GM19043 (cell line): ENCODE measurements at regions not wholly inside any gene's neighbourhood (a gene's known extent, or its start where the extent isn't known, plus 50 kb on each side); places are given as distances from the start of the nearest gene placed in this dataset.
"Not testable (repeated sequence)": the region's sequence is repeated elsewhere in the genome, so short reads cannot be mapped to it uniquely, and the experiment has no call there.

Experiments used
- ATAC-seq: cut with Tn5 transposase; IDR thresholded peaks from one replicate; pipeline ENCODE4 v1.9.1; 2021; ENCODE audit warnings: low read depth; ENCODE audit not compliant: unreplicated experiment

- no peak for ATAC-seq
These were observed 84.3 kb upstream of the TAB2 start for GRCh38 chr6:149233056-149233715.

GRCh38 chr6:149234051-149234962 lies 83.2 kb upstream of the TAB2 start:
- ATAC-seq = no peak

GRCh38 chr6:149235130-149235561 lies 82.4 kb upstream of the TAB2 start:
- ATAC-seq = peak; percentile 88

GRCh38 chr6:149236589-149236988 lies 80.9 kb upstream of the TAB2 start:
- ATAC-seq = no peak

GRCh38 chr6:149237464-149237863 lies 80.0 kb upstream of the TAB2 start:
- ATAC-seq = no peak

GRCh38 chr6:149239573-149240209 lies 77.8 kb upstream of the TAB2 start:
- no peak for ATAC-seq

GRCh38 chr6:149242883-149243282 lies 74.6 kb upstream of the TAB2 start:
- no peak for ATAC-seq

GRCh38 chr6:149244105-149244504 lies 73.4 kb upstream of the TAB2 start:
- no peak for ATAC-seq

- ATAC-seq = peak; percentile 93
These were observed 70.7 kb upstream of the TAB2 start for GRCh38 chr6:149246691-149247384.

- no peak for ATAC-seq
These were observed 70.1 kb upstream of the TAB2 start for GRCh38 chr6:149247385-149247763.

GRCh38 chr6:149248263-149248662 lies 69.2 kb upstream of the TAB2 start:
- ATAC-seq = not testable (repeated sequence)

- ATAC-seq = no peak
These were observed 68.7 kb upstream of the TAB2 start for GRCh38 chr6:149248693-149249369.

- ATAC-seq = no peak
These were observed 67.8 kb upstream of the TAB2 start for GRCh38 chr6:149249370-149250357.

- ATAC-seq = no peak
These were observed 66.6 kb upstream of the TAB2 start for GRCh38 chr6:149250951-149251350.

GRCh38 chr6:149252622-149253021 lies 64.9 kb upstream of the TAB2 start:
- ATAC-seq = no peak

GRCh38 chr6:149254253-149254652 lies 63.3 kb upstream of the TAB2 start:
- no peak for ATAC-seq

GRCh38 chr6:149259753-149260152 lies 57.8 kb upstream of the TAB2 start:
- no peak for ATAC-seq

- no peak for ATAC-seq
These were observed 57.2 kb upstream of the TAB2 start for GRCh38 chr6:149260214-149260874.
